HG03066 (cell line): ENCODE measurements at regions not wholly inside any gene's neighbourhood (a gene's known extent, or its start where the extent isn't known, plus 50 kb on each side); places are given as distances from the start of the nearest gene placed in this dataset.

ENCODE experiments used
- ATAC-seq: cut with Tn5 transposase; IDR thresholded peaks from one replicate; pipeline ENCODE4 v1.9.1; 2021; ENCODE audit warnings: low read depth; ENCODE audit not compliant: unreplicated experiment

DNA sequence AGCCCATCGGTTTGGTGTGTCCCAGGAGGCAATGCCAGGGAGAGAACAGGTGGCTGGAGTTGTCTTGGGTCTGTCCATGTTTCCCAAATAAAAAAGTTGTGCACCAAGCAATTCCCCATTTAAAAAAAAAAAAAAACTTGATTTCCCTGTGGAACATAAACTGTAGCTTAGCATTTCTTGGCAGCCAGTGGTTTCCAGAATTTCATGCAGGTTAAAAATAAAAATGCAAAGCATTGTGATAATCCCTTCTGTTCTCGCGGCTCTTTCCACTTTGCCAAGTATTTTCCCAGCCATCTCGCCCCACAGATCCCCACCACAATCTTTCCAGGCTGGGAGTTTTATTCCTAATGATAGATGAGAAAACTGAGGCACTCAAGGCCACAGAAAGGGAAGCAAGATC lies 51.4 kb upstream of the MSX1 start:
- no peak for ATAC-seq

DNA sequence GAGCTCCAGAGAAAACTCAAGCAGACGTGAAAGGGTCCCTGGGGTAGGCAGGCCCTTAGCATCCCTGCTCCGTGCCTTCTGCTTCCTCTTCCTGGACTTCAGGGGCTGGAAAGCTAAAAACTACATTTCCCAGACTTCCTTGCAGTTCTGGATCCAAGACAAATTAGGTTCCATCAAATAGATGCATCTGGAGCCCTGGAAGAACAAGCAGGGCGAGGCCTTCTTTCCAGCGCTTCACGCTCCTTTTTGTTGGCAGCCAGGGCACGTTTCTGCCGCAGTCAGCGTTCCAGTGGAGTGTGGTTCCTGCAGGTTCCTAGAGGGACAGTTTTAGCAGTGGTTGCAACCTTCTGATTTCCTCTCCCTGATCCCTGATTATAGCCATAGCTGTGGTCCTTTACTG lies 53.6 kb upstream of the MSX1 start:
- no peak for ATAC-seq

DNA sequence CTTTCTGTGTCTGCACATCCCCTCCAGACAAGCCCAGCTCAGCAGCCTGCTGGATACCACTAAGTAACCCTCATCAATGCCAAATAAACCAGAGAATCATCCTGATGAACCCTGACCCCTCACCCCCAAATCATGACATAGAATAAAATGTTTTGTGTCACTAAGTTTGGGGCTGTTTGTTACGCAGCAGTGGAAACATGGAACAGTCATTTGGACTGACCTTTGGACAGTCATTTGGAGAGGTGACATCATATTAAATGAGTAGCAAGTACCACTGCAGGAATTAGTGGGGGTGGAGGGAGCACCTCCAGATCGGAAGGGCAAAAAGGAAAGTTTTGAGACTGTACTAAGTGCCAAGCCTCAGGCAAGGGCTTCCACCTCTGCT lies 55.6 kb upstream of the MSX1 start:
- ATAC-seq = no peak

DNA sequence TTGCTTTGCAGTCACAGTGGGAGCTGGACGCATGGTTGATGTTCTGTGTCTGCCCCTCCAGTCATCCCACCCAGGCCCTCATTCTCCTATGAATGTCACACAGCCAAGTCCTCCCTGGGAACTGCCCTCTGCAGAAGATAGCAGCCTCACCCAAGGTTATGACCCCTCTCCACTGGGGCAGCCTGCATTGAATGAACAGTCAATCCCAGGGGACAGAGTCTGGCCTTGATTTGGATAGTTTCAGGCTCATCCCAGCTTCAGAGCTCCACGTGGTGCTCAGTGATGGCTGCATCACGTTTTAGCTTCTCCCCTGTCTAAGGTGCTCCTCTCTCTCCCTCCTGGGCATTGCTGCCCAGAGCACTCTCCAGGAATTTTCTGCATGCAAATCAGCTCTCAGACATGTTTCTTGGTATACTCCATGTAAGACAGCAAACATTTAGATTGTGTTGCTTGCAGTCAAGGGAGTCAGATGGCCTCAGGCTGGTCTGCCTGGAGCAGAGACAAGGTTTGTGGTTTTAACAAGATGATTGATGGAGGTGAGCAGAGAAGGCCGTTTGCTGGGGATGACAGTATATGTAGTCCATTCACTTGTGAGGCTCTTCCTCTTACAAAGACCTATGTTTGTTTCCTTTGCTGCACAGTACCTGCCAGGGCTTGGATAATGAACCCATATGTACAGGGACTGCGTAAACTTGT lies 56.1 kb upstream of the MSX1 start:
- no peak for ATAC-seq

DNA sequence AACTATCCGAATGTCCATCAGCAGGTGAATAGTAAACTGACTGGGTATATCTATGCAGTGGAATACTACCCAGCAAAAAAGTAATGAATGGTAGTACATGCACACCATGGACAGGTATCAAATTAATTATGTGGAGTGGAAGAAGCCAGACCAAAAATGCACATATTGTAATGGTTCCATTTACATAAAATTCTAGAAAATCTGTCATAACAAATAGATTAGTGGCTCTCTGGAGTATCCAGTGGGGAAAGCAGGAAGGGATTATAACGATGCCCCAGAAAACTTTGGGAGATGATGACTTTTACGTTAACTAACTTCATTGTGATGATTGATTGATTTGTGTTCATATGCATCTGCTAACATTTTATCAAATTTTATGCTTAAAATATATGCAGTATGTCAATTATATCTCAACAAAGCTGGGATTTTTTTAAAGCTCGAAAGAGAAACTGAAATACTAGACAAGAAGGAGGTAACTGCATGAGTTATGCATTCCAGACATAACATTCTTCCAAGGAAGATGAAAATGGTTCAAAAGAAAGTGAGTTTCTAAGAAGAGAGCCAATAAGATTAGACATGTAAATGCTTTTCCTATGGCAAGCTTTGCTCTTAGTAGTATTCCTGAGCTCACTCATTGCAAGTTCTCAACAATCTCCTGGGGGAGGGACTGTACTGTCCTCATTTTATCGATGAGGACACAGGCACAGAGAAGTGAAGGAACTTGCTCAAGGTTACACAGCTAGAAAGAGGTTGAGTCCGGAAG lies 58.6 kb upstream of the MSX1 start:
- no peak for ATAC-seq

DNA sequence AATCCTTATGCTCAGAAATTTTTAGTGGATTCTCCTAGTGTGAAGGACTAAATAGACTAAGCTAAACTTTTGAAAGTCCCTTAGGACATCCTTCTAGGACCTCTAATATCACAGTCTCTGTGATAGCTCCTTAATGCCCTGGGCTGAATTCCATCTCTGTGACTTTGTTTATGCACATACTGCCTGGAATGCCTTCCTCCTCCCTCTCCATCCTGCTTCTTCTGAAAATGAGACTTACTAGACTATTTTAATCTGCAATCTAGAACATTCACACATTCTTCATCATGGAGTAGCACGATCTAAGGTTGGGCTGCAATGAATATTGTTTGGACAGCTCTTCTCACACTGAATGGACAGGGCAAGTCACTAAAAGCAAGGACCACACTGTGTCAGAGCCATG lies 65.0 kb upstream of the MSX1 start:
- ATAC-seq = no peak

DNA sequence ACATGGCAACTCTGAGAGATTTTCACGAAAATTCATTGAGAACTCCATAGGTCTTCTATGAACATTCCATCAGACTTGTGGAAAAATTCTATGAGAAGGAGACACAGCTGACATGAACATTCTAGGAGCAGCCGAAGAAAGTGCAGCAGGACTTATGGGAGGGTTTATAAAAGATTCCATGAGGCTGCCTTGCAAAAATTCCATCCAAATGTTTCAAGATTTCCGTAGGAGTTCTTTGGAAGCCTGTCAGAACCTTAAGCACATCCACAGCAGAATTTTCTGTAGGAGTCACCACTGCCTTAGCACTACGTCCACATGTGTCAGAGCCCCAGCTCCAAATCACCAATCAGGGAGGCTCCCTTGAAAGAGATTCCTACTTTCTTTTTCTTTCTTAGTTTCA lies 67.0 kb upstream of the MSX1 start:
- ATAC-seq = no peak

DNA sequence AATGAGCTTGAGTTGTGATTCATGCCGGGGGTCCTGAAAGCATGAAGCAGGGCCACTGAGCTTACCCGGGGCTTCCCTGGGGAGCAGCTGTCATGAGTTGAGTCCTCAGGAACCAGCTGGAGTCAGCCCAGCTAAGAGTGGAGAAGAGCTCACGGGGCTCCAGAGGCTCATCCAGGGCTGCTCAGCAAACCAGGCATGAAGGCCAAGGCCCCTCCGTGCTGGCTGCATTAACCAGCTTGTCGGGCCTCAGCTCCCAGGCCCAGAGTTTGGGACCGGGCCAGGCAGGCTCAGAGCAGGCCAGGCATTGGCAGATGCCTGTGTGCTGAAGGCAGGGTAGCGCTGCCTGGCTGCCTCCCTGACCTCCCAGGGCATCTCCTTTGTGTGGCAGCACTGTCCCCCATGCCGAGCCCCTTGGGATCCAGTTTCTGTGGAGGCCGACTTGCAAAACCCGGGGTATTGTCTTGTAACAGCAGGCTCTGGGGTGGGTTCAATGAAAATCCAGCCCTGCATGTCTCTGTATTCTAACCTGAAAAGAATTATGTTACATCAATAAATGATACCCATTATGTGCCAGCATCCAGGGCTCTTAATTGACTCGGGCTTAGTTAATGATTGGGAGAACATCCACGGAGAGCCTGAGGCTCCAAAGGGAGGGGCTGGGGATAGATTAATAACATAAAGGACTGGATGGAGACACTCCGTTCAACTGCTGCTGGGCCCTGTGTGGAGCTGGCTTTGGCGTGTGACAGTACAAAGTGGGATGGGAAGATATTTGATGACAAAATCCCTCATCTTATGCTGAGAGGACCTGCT lies 68.0 kb upstream of the MSX1 start:
- ATAC-seq = no peak

DNA sequence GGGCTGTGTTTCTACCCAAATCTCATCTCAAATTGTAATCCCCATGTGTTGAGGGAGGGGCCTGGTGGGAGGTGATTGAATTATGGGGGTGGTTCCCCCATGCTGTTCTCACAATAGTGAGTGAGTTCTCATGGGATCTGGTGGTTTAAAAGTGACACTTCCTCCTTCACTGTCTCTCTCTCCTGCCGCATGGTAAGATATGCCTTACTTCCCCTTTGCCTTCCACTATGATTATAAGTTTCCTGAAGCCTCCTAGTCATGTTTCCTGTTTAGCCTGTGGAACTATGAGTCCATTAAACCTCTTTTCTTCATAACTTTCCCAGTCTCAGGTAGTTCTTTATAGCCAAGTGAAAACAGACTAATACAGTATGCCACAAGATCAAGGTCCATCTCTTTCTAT lies 70.0 kb upstream of the MSX1 start:
- no peak for ATAC-seq

DNA sequence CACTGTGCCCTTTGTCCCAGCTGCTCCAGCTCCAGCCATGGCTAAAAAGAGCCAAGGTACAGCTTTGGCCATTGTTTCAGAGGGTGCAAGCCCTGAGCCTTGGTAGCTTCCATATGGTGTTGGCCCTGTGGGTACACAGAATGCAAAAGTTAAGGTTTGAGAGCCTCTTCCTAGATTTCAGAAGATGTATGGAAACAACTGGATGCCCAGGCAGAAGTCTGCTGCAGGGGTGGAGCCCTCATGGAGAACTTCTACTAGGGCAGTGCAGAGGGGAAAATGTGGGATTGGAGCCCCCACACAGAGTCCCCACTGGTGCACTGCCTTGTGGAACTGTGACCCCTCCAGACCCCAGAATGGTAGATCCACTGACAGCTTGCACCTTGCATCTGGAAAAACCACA lies 70.9 kb upstream of the MSX1 start:
- ATAC-seq = no peak

DNA sequence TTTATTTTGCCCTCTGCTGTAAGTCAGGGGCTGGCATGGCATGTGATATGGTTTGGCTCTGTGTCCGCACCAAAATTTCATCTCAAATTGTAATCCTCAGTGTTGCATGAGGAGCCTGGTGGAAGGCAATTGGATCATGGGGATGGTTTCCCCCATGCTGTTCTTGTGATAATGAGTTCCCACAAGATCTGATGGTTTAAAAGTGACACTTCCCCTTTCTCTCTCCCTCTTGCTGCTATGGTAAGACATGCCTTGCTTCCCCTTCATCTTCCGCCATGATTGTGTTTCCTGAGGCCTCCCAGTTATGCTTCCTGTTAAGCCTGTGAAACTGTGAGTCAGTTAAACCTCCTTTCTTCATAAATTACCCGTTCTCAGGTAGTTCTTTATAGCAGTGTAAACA lies 72.0 kb upstream of the MSX1 start:
- no peak for ATAC-seq

DNA sequence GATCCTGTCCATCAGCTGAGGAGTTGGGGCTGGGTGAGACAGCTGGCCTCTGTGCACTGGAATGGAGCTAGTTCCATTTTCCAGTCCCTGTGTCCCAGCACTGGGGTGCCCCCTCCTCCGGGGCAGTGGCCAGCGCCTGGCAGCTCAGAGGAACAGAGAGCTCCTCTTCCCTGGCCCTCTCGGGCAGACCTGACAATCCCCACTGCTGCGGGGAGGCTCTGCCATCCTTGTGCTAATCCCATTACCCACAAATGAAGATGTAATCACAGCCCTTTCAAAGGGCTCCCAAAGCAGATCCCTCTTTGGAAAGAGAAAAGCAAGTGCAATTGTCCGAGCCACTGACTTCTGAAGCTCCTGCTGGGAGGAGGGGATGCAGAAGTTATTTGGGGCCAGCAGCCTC lies 75.1 kb upstream of the MSX1 start:
- no peak for ATAC-seq

DNA sequence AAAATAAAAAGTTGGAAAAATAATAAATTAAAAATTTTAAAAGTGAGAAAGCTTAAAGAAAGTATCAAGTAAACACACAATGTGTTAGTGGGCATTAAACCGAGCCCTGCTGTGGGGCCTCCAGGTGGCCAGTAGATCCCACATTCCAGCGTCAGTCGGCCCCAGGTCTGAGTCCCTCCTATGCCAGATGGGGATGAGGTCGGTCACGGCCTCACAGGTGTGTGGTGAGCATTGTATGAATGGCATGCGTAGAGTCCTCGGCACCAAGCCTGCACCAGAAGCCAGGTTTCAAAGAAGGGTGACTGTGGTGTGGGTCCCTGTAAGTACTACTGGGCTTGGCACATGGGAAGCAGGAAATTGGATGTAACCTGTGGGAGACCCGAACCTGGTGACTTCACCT lies 75.6 kb upstream of the MSX1 start:
- no peak for ATAC-seq

DNA sequence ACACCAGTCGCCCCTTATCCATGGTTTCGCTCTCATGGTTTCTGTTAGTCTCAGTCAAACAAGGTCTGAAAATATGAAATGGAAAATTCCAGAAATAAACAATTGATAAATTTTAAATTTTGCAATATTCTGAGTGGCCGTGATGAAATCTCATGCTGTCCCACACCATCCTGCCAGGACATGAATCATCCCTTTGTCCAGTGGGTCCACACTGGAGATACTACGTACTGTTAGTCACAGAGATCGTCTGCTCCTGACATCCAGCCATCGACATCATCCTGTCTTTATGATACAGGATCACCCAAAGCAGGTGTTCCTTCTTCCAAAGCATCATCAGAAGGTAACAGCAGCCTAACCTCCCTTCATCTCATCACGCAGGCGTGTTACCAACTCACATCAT lies 76.5 kb upstream of the MSX1 start:
- no peak for ATAC-seq

DNA sequence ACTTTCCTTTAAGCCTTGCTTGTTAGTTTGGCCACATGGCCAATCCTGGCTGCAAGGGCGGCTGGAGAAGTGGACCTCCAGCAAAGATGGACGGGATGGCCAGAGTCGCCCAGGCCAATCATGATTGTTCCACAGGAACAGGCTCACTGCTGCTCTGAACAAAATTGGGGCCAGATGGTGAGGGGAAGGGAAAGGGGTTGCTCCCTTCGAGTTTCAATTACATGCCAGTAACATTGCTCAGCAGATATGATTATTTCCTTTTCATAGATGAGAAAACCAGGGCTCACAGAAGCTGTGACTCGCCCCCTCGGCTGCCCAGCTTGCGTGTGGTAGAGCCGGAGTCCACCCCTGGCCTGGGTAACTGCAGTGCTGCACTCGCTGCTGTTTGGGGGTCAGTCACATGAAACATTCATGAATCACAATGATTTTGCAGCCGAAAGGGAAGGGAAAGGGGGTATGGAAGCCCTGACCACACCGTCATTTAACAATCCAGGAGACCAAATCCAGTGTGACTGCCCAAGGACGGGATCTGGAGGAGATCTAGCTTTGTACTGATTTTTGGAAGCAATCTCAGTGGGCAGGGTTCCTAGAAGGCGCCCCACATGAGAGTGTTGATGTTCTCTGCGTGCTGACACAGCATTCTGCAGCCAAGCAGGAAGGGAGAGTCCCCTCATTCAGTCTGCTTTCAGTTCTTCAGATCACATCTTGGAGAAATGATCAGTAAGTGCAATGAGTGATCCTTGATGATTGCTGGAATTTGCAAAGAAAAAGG lies 77.3 kb upstream of the MSX1 start:
- no peak for ATAC-seq

DNA sequence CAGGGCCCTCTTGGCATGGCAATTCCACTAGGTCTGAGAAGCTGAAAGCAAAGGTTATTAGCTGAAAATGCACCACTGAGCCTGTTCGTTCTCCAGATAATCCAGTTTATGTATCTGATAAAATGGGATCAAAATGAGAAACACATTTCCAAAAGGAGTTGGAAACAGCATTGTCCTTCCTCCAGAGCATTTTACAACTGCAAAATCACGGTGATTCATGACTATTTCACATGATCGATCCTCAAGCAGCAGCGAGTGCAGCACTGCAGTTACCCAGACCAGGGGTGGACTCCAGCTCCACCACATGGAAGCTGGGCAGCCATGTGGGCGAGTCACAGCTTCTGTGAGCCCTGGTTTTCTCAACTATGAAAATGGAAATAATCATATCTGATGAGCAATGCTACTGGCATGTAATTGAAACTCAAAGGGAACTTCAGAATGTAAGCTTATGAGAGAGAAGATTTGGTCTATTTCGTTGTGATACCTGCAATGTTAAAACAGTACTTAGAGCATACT lies 78.7 kb upstream of the MSX1 start:
- no peak for ATAC-seq

DNA sequence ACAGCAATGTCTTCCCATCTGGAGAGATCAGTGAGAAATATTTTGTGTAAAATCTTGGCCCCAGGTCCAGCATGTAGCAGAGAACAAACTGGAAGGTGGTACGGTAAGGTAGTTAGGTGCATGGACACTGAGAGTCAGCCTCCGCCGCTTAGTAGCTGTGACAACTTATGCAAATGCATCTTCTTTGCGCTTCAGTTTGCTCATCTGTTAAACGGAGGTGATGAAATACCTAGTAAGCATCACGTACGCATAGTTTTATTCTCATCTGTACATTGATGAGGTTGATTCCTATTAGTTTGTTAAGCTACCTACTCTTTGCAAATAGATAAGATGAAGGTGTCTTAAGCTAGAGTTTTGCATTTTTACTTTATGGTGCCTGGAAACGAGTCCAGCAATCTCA lies 80.0 kb upstream of the MSX1 start:
- ATAC-seq = no peak

DNA sequence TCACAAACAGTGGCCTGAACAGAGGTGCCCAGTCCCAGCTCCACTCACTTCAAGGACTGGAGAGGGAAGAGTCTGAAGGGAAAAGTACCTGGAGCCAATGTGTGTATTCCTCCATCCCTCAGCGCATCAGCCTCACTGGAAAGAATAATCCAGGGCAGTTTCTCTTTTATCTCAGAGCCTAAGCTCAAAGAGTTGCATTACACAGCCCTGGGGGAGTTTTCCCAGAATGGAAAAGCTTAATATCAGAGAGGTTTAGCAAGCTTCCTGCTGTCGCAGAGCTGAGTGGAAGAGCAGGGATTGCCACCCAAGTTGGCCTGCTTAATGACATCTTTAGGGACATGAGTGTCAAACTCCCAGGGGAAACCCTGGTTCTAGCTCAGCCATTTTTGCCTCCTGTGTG lies 80.4 kb upstream of the MSX1 start:
- no peak for ATAC-seq

DNA sequence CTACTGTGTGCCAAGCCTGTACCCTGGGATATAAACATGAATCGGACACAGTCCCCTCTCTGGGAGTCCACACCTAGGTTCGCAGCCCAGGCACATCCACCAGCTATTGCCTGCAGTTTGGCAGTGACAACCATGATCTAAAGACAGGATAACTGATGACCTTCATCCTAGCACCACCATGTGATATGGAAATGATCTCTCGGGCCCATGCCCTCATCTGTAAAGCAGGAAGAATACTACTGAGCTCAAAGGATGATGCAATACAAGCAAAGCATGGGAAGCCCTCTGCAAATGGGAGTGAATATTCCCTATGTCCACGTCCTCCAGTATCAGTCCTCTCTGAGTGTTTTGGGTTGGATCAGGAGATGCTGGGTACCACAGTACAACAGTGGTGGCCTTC lies 80.9 kb upstream of the MSX1 start:
- no peak for ATAC-seq

DNA sequence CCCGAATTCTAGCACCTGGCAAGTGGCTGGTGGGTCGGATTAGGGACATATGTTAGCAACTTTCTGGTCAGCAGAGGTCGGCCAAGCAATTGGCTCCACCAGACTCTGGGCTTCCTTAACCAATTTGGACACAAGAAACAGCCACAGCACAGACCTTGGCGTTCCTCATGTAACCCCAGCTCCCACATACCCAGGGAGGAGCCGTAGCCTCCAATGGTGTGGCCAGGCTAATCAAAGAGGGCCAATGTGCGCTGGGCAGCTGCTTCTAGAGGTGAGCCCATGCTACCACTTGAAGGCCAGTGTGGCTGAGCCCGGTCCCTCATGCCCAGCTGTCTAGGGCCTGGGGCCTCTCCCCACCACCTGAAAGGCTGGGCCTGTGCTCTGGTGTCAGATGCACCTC lies 82.5 kb upstream of the MSX1 start:
- ATAC-seq = no peak

DNA sequence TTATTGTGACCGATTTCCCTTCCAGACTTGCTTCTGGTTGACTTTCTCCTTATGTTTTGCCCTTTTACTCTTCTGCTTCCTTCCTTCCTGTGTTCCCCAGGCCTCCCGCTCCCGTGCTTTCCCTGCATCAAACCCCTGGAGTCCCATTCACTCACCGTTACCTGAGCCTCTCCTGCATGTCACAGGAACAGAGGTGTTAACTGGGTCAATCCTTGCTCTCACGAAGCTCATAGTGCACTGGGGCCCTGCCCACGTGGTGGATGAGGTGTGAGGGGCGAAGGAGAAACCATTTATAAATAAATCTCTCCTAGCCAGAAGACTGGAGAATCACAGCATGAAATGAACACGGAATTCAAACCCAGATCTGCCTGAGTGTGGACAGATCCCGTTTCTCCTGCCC lies 83.1 kb upstream of the MSX1 start:
- ATAC-seq = no peak
